NCI-H1105 (cell line): ENCODE measurements at regions not wholly inside any gene's neighbourhood (a gene's known extent, or its start where the extent isn't known, plus 50 kb on each side); places are given as distances from the start of the nearest gene placed in this dataset.
"Not testable (repeated sequence)": the region's sequence is repeated elsewhere in the genome, so short reads cannot be mapped to it uniquely, and the experiment has no call there.

Experiments used
- DNase-seq: peaks from one replicate; lab custom pipeline; 2025; lab: John Stamatoyannopoulos, UW

- peak; percentile 17 for DNase-seq
Observed at GRCh38 chr13:89214185-89214584, 1543.0 kb downstream of the SLITRK5 start.

- DNase-seq: not testable (repeated sequence)
Observed at GRCh38 chr13:89215319-89215718, 1544.1 kb downstream of the SLITRK5 start.

- no peak for DNase-seq
Observed at GRCh38 chr13:89217813-89218212, 1546.6 kb downstream of the SLITRK5 start.

- no peak for DNase-seq
Observed at GRCh38 chr13:89221557-89222158, 1550.5 kb downstream of the SLITRK5 start.

- DNase-seq: no peak
Observed at GRCh38 chr13:89227356-89227755, 1556.2 kb downstream of the SLITRK5 start.

GRCh38 chr13:89238496-89238895 lies 1567.3 kb downstream of the SLITRK5 start:
- DNase-seq: no peak

- no peak for DNase-seq
Observed at GRCh38 chr13:89239361-89240127, 1568.4 kb downstream of the SLITRK5 start.

- no peak for DNase-seq
Observed at GRCh38 chr13:89255844-89256406, 1584.8 kb downstream of the SLITRK5 start.

GRCh38 chr13:89267734-89268133 lies 1596.6 kb downstream of the SLITRK5 start:
- DNase-seq: no peak

- no peak for DNase-seq
Observed at GRCh38 chr13:89269737-89270136, 1598.6 kb downstream of the SLITRK5 start.

GRCh38 chr13:89270736-89271135 lies 1599.6 kb downstream of the SLITRK5 start:
- no peak for DNase-seq

GRCh38 chr13:89279374-89279773 lies 1608.2 kb downstream of the SLITRK5 start:
- no peak for DNase-seq

- no peak for DNase-seq
Observed at GRCh38 chr13:89281331-89281730, 1610.2 kb downstream of the SLITRK5 start.

- no peak for DNase-seq
Observed at GRCh38 chr13:89282241-89282640, 1611.1 kb downstream of the SLITRK5 start.

- DNase-seq: no peak
Observed at GRCh38 chr13:89287381-89287780, 1616.2 kb downstream of the SLITRK5 start.

- no peak for DNase-seq
Observed at GRCh38 chr13:89294115-89294867, 1623.1 kb downstream of the SLITRK5 start.

GRCh38 chr13:89307278-89307677 lies 1636.1 kb downstream of the SLITRK5 start:
- DNase-seq: no peak

- no peak for DNase-seq
Observed at GRCh38 chr13:89310943-89311672, 1639.9 kb downstream of the SLITRK5 start.

GRCh38 chr13:89315287-89315686 lies 1644.1 kb downstream of the SLITRK5 start:
- no peak for DNase-seq

- DNase-seq: no peak
Observed at GRCh38 chr13:89322466-89322865, 1651.3 kb downstream of the SLITRK5 start.

- no peak for DNase-seq
Observed at GRCh38 chr13:89324582-89324981, 1653.4 kb downstream of the SLITRK5 start.

GRCh38 chr13:89343165-89343564 lies 1672.0 kb downstream of the SLITRK5 start:
- no peak for DNase-seq
